HEK293 (cell line): ENCODE measurements at regions not wholly inside any gene's neighbourhood (a gene's known extent, or its start where the extent isn't known, plus 50 kb on each side); places are given as distances from the start of the nearest gene placed in this dataset.

Source experiments
- CTCF ChIA-PET: fragments of 350-600 bp; formaldehyde crosslinking; extraction: SDS; loops from one replicate; lab custom pipeline; 2021; ENCODE audit warnings: antibody characterized with exemption; lab: Yijun Ruan, JAX
- POLR2A ChIA-PET: fragments of 300-600 bp; formaldehyde crosslinking; extraction: SDS; loops from one replicate; lab custom pipeline; 2020; ENCODE audit warnings: antibody characterized with exemption, inconsistent platforms; lab: Yijun Ruan, JAX
- H3K27ac ChIP-seq: fragments of 200-500 bp; sonication (Bioruptor generic); 2 replicates; pipeline ENCODE4 v1.5.1; 2014; ENCODE audit warnings: low read depth, low read length, control low read depth, inconsistent platforms; ENCODE audit errors: extremely low read depth
- H3K36me3 ChIP-seq, 2 experiments: fragments of 200-500 bp in 1 of 2; sonication (Bioruptor generic) in 1 of 2; 1 replicate in 1 of 2; 2 replicates in 1 of 2; pipeline ENCODE4 v1.5.1; 2014 to 2017; ENCODE audit warnings: inconsistent platforms in 2 of 2, low read length in 2 of 2; ENCODE audit not compliant: control insufficient read depth in 2 of 2, insufficient read depth in 1 of 2
- H3K4me1 ChIP-seq: fragments of 200-500 bp; sonication (Bioruptor generic); 2 replicates; pipeline ENCODE4 v1.5.1; 2014; ENCODE audit warnings: mild to moderate bottlenecking, low read length, inconsistent platforms; ENCODE audit not compliant: control insufficient read depth, insufficient read depth
- H3K4me3 ChIP-seq: 2 replicates; pipeline ENCODE4 v1.5.1; 2011; ENCODE audit warnings: low read depth, mild to moderate bottlenecking, control low read depth, low read length, moderate library complexity
- H3K9me3 ChIP-seq: fragments of 200-500 bp; sonication (Bioruptor generic); 2 replicates; pipeline ENCODE4 v1.5.1; 2014; ENCODE audit warnings: low read depth, low read length, inconsistent platforms; ENCODE audit not compliant: control insufficient read depth, insufficient read depth
- AEBP2 ChIP-seq: fragments of 450-650 bp; formaldehyde crosslinking; IDR thresholded peaks from 2 replicates; pipeline ENCODE4 v1.5.1; 2016; ENCODE audit warnings: missing biosample characterization, missing genetic modification characterization, borderline replicate concordance
- BCL6B ChIP-seq: fragments of 450-650 bp; formaldehyde crosslinking; IDR thresholded peaks from 2 replicates; pipeline ENCODE4 v1.5.1; 2017; ENCODE audit warnings: missing biosample characterization, missing genetic modification characterization
- KLF7 ChIP-seq: fragments of 450-650 bp; formaldehyde crosslinking; IDR thresholded peaks from 2 replicates; pipeline ENCODE4 v1.5.1; 2016; ENCODE audit warnings: missing biosample characterization, missing genetic modification characterization, borderline replicate concordance
- REST ChIP-seq: fragments of 450-650 bp; formaldehyde crosslinking; IDR thresholded peaks from 2 replicates; pipeline ENCODE4 v1.5.1; 2016; ENCODE audit warnings: missing biosample characterization, missing genetic modification characterization
- TSHZ1 ChIP-seq: fragments of 450-650 bp; formaldehyde crosslinking; IDR thresholded peaks from 2 replicates; pipeline ENCODE4 v1.5.1; 2016; ENCODE audit warnings: missing biosample characterization, missing genetic modification characterization, borderline replicate concordance
- ZBTB21 ChIP-seq: fragments of 450-650 bp; formaldehyde crosslinking; IDR thresholded peaks from 2 replicates; pipeline ENCODE4 v1.5.1; 2017; ENCODE audit warnings: missing biosample characterization, missing genetic modification characterization
- ZBTB7A ChIP-seq: fragments of 450-650 bp; formaldehyde crosslinking; IDR thresholded peaks from 2 replicates; pipeline ENCODE4 v1.5.1; 2016; ENCODE audit warnings: low read depth, missing biosample characterization, missing genetic modification characterization
- ZFP3 ChIP-seq: fragments of 450-650 bp; formaldehyde crosslinking; IDR thresholded peaks from 2 replicates; pipeline ENCODE4 v1.5.1; 2016; ENCODE audit warnings: low read depth, missing biosample characterization, missing genetic modification characterization
- ZNF2 ChIP-seq: fragments of 450-650 bp; formaldehyde crosslinking; IDR thresholded peaks from 2 replicates; pipeline ENCODE4 v1.5.1; 2016; ENCODE audit warnings: missing biosample characterization, missing genetic modification characterization
- ZNF324 ChIP-seq: fragments of 450-650 bp; formaldehyde crosslinking; IDR thresholded peaks from 2 replicates; pipeline ENCODE4 v1.5.1; 2016; ENCODE audit warnings: missing biosample characterization, missing genetic modification characterization
- ZNF48 ChIP-seq: fragments of 450-650 bp; formaldehyde crosslinking; IDR thresholded peaks from 2 replicates; pipeline ENCODE4 v1.5.1; 2016; ENCODE audit warnings: missing biosample characterization, missing genetic modification characterization
- ZNF501 ChIP-seq: fragments of 450-650 bp; formaldehyde crosslinking; IDR thresholded peaks from 2 replicates; pipeline ENCODE4 v1.5.1; 2016; ENCODE audit warnings: missing biosample characterization, missing genetic modification characterization
- ZNF629 ChIP-seq: fragments of 450-650 bp; formaldehyde crosslinking; IDR thresholded peaks from 2 replicates; pipeline ENCODE4 v1.5.1; 2017; ENCODE audit warnings: missing biosample characterization, missing genetic modification characterization
- ZNF664 ChIP-seq: fragments of 450-650 bp; formaldehyde crosslinking; IDR thresholded peaks from 2 replicates; pipeline ENCODE4 v1.5.1; 2016; ENCODE audit warnings: missing biosample characterization, missing genetic modification characterization
- ZNF692 ChIP-seq: fragments of 450-650 bp; formaldehyde crosslinking; IDR thresholded peaks from 2 replicates; pipeline ENCODE4 v1.5.1; 2016; ENCODE audit warnings: missing biosample characterization, missing genetic modification characterization
- ZNF791 ChIP-seq: fragments of 450-650 bp; formaldehyde crosslinking; IDR thresholded peaks from 2 replicates; pipeline ENCODE4 v1.5.1; 2016; ENCODE audit warnings: missing biosample characterization, missing genetic modification characterization
- ZNF792 ChIP-seq: fragments of 450-650 bp; formaldehyde crosslinking; IDR thresholded peaks from 2 replicates; pipeline ENCODE4 v1.5.1; 2016; ENCODE audit warnings: missing biosample characterization, missing genetic modification characterization
- TF ChIP-seq, protein P1 (sequence below): fragments of 450-650 bp; formaldehyde crosslinking; IDR thresholded peaks from 2 replicates; pipeline ENCODE4 v1.5.1; 2016; ENCODE audit warnings: missing biosample characterization, missing genetic modification characterization

GRCh38 chr10:105656856-105657255 lies 1015.8 kb downstream of the SORCS3 start (continued):
- no peak for TF ChIP-seq AEBP2
- no peak for TF ChIP-seq ZNF664 (tag by site-specific recombination)
- no peak for TF ChIP-seq ZNF324 (tag by site-specific recombination)
- TF ChIP-seq ZBTB21 (tag by site-specific recombination) = no peak

DNA sequence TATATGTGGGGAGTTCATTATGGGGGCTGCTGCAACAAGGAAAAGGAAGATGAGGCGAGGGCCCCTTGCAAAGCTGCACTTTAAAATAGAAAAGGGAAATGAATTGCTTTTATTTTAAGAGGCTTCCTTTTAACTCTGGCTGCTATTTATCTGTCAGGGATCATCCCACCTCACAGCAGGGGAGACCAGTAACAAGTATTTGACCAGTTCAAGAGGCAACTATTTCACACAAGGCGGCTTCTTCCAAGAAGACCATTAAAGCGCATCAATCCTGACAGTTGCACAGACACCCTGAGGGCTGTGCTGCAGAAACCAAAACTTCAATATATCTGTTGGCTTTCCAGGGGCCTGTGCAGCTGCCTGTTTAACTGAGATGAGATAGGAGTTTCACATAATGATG lies 1009.2 kb downstream of the SORCS3 start:
- no peak overlapping the region for H3K4me3 ChIP-seq
- no peaks in the 10 kb centered on the region for H3K36me3 ChIP-seq
- POLR2A ChIA-PET = no interaction called here
- H3K4me1 ChIP-seq = no peaks in the 10 kb centered on the region
- TF ChIP-seq KLF7 (tag by site-specific recombination) = no peak
- TF ChIP-seq, protein P1, sequence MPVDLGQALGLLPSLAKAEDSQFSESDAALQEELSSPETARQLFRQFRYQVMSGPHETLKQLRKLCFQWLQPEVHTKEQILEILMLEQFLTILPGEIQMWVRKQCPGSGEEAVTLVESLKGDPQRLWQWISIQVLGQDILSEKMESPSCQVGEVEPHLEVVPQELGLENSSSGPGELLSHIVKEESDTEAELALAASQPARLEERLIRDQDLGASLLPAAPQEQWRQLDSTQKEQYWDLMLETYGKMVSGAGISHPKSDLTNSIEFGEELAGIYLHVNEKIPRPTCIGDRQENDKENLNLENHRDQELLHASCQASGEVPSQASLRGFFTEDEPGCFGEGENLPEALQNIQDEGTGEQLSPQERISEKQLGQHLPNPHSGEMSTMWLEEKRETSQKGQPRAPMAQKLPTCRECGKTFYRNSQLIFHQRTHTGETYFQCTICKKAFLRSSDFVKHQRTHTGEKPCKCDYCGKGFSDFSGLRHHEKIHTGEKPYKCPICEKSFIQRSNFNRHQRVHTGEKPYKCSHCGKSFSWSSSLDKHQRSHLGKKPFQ = no peak
- TF ChIP-seq TSHZ1 (tag by site-specific recombination) = no peak
- no peak for TF ChIP-seq ZBTB7A (tag by site-specific recombination)
- no peak for TF ChIP-seq ZNF2 (tag by site-specific recombination)
- no peak for TF ChIP-seq ZNF48 (tag by site-specific recombination)
- no peak for TF ChIP-seq AEBP2
- TF ChIP-seq ZNF692 = no peak
- TF ChIP-seq ZFP3 (tag by site-specific recombination) = no peak
- CTCF ChIA-PET = no interaction called here
- H3K27ac ChIP-seq = no peak overlapping the region
- H3K9me3 ChIP-seq = no peaks in the 10 kb centered on the region

- no peaks in the 10 kb centered on the region for H3K4me1 ChIP-seq
- no peaks in the 10 kb centered on the region for H3K9me3 ChIP-seq
- TF ChIP-seq ZNF501 (tag by site-specific recombination) (no peak), REST (tag by site-specific recombination) (no peak), ZNF791 (no peak), ZNF792 (tag by site-specific recombination) (no peak), ZNF629 (tag by site-specific recombination) (no peak), BCL6B (no peak)
- TF ChIP-seq, all 188 proteins: peak for 0
- ChIA-PET POLR2A (no interaction called here), CTCF (no interaction called here)
- Histone ChIP-seq H3K36me3 (no peaks in the 10 kb centered on the region), H3K4me3 (no peak overlapping the region), H3K27ac (no peak overlapping the region)
Observed at GRCh38 chr10:105647354-105647753, 1006.3 kb downstream of the SORCS3 start.
